NCI-H187 treated with DMSO at 0.1 percent for 48 hours (cell line): ENCODE measurements at regions not wholly inside any gene's neighbourhood (a gene's known extent, or its start where the extent isn't known, plus 50 kb on each side); places are given as distances from the start of the nearest gene placed in this dataset.
"Not testable (repeated sequence)": the region's sequence is repeated elsewhere in the genome, so short reads cannot be mapped to it uniquely, and the experiment has no call there.

ENCODE experiments used
- DNase-seq: peaks from one replicate; lab custom pipeline; 2025; lab: John Stamatoyannopoulos, UW

DNA sequence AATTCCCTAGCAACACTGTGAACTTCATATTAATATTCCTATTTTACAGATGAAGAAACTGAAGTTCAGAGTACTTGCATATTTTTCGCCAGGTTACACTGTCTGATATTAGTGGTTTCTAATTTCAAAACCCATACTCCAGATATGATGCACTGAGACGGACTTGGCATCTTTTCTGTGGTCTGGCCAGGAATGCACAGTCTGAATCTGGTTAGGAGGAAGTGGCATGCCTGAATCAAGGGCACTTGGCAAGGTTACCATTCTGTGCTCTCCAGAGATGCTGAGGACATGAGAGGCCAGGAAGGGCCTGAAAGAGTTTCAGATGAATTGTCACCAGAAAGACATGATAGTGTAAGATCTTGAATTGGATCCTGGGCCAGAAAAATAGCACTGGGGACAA is 150.1 kb downstream of the HAO1 start:
- no peak for DNase-seq

DNA sequence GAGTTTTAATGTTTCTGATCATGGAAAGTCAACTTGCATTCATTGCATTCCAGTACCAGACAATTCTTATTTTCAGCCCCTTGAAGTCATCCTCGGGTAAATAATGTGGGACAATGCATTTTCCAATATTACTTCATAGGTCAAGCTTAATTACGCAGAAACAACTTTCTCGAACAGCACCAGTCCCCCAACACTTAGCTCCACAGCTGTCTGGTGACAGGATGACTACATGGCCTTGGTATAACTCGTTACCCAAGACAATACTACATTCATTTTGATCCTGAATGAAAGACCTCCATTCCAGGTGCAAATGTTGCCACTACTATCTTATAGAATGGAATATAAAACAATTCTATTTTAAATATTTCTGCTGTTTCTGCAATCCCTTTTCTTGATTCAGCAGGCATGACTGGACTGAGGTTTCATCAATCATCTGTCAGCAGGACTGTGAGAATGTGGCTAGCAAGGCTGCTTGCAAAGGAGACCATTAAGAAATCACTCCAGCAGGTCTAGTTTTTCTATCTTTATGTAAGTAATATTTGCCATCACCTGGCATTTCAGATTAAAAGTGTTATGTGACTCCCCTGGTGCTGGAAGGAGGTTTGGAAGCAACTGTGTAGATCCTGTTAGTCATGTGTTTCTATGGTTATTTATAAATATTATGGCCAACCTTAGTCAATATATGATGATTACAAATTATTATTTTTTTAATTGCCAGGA is 147.9 kb downstream of the HAO1 start:
- no peak for DNase-seq

DNA sequence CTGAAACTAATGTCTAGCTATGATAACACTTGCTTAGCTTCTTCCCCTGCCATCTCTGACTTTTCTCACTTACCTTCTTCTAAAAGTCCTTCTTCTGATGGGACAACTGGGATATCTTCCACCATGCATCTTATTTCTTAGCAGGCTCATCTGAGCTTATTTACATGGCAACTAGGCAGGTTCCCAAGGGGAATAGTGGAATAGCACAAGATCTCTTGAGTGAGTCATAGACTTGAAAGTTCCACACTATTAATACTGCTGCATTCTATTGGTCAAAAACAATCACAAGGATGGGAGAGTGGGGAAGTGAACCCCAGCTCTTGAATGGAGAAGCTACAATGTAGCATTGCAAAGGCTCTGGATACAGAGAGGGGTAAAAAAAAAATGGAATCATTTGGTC is 142.1 kb downstream of the HAO1 start:
- no peak for DNase-seq

DNA sequence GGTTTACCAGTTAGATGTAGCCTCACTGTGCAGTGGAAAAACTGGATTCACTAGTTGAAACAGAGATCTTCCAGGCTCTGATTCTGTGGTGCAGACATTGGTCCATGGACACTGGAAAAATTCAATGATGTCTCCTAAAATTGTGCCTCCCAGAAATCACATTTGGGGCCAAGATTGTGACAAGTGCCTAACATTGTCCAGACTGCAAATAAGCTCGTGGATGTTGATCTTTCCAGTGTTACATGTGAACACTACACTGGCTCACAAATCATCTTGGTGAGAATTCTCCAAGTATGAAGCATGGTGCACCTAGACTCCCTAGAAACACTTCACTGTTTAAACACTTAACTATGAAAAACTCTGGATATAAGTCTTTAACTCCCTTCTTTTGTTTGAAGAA is 140.4 kb downstream of the HAO1 start:
- DNase-seq: no peak

DNA sequence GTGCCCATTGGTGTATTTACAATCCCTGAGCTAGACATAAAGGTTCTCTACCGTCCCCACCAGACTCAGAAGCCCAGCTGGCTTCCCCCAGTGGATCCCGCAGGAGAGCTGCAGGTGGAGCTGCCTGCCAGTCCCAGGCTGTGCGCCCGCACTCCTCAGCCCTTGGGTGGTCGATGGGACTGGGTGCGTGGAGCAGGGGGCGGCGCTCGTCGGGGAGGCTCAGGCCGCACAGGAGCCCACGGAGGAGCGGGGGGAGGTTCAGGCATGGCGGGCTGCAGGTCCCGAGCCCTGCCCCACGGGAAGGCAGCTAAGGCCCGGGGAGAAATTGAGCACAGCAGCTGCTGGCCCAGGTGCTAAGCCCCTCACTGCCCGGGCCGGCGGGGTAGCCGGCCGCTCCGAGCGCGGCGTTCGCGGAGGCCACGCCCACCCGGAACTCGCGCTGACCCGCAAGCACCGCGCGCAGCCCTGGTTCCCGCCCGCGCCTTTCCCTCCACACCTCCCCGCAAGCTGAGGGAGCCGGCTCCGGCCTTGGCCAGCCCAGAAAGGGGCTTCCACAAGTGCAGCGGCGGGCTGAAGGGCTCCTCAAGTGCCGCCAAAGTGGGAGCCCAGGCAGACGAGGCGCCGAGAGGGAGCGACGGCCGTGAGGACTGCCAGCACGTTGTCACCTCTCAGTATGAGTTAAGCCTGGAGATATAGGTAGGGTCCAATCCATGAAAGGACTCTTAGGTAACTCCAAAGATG is 136.7 kb downstream of the HAO1 start:
- not testable (repeated sequence) for DNase-seq

DNA sequence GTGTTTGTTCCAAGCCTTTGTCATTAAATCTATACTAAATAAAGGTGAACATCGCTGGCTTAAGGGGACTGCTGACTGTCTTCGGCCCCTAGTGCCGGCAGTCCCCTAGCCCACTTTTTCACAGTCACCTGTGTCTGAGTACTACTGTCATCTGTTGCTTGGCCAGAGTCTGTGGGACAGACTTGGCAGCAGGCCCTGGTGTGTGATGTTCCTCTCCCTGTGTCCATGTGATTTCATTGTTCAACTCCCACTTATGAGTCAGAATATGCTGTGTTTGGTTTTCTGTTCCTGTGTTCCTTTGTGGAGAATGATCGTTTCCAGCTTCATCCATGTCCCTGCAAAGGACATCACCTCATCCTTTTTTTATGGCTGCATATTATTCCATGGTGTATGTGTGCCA is 133.4 kb downstream of the HAO1 start:
- DNase-seq: no peak

DNA sequence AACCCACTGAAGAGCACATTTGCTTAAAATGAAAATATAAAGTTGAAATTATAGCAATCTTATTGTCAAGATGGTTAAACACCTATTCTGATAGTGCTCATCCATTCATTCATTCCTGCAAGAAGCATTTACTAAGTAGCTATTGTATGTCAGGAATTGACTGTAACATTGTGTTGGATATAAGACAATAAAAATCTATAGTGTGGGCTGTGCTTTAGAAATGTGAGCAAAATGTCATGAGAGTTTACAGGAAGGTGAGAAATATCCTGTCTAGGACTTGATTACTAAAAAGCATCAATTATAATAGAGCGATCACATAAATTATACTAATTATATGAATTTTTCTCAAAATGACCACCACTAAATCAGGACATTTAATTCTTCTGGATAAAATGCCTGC is 123.0 kb downstream of the HAO1 start:
- DNase-seq: no peak

DNA sequence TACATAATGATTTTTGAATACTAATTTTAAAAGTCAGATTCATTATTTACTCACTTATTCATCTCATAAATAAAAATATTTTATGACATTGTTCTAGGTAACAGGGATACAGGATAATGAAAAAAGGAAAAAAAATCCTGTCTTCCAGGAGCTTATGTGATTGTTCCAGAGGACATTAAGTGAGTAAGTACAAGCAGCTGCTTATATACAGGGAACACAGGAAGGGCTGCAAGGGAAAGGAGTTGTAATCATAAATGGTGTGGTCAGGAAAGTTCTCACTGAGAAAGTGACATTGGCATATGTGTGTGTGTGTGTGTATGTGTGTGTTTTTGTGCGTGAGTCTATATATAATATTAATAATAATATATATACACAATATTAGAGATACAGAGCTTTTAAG is 121.8 kb downstream of the HAO1 start:
- no peak for DNase-seq

DNA sequence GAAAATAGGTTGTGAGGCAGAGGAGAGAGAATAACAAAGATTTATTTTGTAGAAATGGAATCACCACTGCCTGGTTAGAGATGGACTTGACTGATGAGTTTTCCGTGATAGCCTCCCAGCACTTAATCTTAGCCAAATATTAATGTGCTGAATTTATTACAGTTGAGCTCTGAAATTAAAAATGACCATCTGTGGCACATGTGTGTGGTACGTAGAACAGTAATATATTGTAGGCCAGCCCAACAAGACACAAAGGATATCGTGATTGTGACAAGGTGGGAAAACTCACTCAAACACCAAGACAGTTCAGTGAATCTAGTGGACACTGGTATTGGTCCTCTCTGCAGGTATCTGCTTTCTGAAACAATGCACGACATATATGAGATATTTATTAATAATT is 119.4 kb downstream of the HAO1 start:
- DNase-seq: no peak

DNA sequence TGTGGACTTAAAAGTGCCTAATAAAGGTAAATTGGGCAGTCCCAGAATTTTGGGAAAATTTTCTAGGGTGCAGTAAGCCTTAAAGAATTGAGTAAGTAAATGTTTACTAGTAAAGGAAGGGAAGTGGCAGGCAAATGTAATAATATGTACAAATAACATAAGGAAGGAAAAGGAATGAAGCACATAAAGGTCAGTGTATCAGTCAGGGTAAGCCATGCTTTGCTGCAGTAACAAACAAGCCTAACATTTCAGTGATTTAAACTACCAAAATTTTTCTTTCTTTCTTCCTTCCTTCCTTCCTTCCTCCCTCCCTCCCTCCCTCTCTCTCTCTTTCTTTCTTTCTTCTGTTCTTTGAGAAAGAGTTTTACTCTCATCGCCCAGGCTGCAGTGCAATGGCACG is 117.5 kb downstream of the HAO1 start:
- no peak for DNase-seq

DNA sequence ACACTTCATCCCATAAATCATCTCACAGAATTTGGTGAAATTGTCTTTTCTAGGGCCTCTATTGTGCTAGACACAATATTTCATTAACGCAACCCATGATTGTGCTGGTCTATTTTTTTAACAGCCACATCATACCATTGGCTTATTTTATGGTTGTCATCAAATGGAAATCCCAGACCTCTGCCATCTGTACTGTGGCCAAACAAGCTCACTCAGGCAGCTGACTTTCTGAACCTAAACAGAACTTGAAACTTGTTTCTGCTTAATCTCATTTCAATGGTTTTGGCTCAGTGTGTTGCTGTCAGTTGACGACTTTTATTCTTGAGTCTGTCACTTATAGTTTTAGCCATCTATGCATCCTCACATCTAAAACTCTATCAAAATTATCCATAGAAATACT is 111.8 kb downstream of the HAO1 start:
- no peak for DNase-seq

DNA sequence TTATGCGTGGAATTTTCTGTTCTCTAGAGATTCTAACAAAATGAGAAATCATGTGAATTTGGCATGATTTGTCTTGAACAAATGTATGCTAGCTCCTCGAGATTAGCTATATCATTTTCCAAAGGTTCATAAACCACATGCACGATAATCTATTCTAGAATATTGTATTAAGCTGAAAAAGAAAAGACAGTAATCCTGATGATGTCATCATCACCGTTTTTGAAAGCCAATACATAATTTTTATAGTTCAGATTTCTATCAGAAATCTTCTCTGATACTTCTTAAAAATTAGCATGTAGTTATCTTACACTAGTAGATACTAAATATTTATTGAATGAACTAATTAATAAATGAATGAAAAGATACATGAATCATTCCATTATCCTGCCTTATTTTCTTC is 111.2 kb downstream of the HAO1 start:
- no peak for DNase-seq

DNA sequence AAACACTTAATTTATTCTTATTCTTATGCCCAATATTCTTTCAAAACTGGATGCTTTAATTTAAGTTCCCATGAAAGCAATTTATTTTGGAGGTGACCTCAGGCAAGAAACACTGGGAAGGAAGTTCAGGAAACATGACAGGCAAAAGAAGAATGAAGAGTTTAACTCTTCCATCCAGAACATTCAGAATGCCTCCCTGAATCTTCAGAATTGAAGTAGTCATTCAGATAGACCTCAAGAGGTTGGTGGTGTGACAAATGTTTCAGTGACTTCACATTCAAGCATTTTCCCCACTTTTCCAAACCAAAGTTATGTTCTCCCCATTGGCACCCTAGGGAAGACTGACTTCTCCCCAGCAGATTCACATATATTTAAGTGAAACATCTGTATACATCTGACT is 110.5 kb downstream of the HAO1 start:
- DNase-seq: no peak
